Astrocyte of the spinal cord (primary cell): ENCODE measurements at regions not wholly inside any gene's neighbourhood (a gene's known extent, or its start where the extent isn't known, plus 50 kb on each side); places are given as distances from the start of the nearest gene placed in this dataset.

ENCODE experiments used
- DNase-seq: peaks from one replicate; pipeline ENCODE4 v3.0.0; 2011; ENCODE audit warnings: low read depth, low spot score
- H3K4me3 ChIP-seq: 2 replicates; pipeline ENCODE4 v1.5.1; 2011; ENCODE audit warnings: low read depth, mild to moderate bottlenecking, low read length, moderate library complexity
- in situ Hi-C: cut with HindIII; loops from 2 replicates; pipeline ENCODE4 v1.10.0; 2017; ENCODE audit warnings: low sequenced_read_pairs
- TF ChIP-seq, protein P1 (sequence below): IDR thresholded peaks from 2 replicates; pipeline ENCODE4 v1.5.1; 2012; ENCODE audit warnings: low read depth, mild to moderate bottlenecking, low read length, inconsistent platforms

GRCh38 chr1:63269571-63269970 lies 52.8 kb upstream of the FOXD3 start:
- DNase-seq, result no peak
- TF ChIP-seq, protein P1, sequence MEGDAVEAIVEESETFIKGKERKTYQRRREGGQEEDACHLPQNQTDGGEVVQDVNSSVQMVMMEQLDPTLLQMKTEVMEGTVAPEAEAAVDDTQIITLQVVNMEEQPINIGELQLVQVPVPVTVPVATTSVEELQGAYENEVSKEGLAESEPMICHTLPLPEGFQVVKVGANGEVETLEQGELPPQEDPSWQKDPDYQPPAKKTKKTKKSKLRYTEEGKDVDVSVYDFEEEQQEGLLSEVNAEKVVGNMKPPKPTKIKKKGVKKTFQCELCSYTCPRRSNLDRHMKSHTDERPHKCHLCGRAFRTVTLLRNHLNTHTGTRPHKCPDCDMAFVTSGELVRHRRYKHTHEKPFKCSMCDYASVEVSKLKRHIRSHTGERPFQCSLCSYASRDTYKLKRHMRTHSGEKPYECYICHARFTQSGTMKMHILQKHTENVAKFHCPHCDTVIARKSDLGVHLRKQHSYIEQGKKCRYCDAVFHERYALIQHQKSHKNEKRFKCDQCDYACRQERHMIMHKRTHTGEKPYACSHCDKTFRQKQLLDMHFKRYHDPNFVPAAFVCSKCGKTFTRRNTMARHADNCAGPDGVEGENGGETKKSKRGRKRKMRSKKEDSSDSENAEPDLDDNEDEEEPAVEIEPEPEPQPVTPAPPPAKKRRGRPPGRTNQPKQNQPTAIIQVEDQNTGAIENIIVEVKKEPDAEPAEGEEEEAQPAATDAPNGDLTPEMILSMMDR, result no peak
- no peak overlapping the region for H3K4me3 ChIP-seq
- in situ Hi-C loops, result no loop called here
